CD4-positive, alpha-beta memory T cell (primary cell): ENCODE measurements at regions not wholly inside any gene's neighbourhood (a gene's known extent, or its start where the extent isn't known, plus 50 kb on each side); places are given as distances from the start of the nearest gene placed in this dataset.

Experiments
- CTCF ChIA-PET: fragments of 350-600 bp; sonication (Branson Sonifier 250); formaldehyde crosslinking; loops from one replicate; lab custom pipeline; 2021; ENCODE audit warnings: inconsistent platforms; ENCODE audit not compliant: partially characterized antibody; lab: Charles Lee
- POLR2A ChIA-PET: fragments of 350-600 bp; sonication (Branson Sonifier 250); formaldehyde crosslinking; loops from one replicate; lab custom pipeline; 2021; ENCODE audit not compliant: partially characterized antibody; lab: Charles Lee
- DNase-seq, 5 donors: peaks; one replicate each; pipeline versions ENCODE4 v3.0.0 to v3.0.0-alpha.2; 2020 to 2022; ENCODE audit warnings: mixed read lengths in 1 of 5
- H3K27ac ChIP-seq: one replicate; pipeline ENCODE4 v1.7.0; 2013; ENCODE audit warnings: low read depth, low read length
- H3K27me3 ChIP-seq: 2 replicates; pipeline ENCODE4 v1.7.0; 2013; ENCODE audit warnings: mild to moderate bottlenecking, low read length, moderate library complexity; ENCODE audit not compliant: insufficient read depth
- H3K36me3 ChIP-seq: 2 replicates; pipeline ENCODE4 v1.7.0; 2013; ENCODE audit warnings: mild to moderate bottlenecking, low read length, moderate library complexity; ENCODE audit not compliant: insufficient read depth
- H3K4me1 ChIP-seq: 2 replicates; pipeline ENCODE4 v1.7.0; 2013; ENCODE audit warnings: mild to moderate bottlenecking, low read length, moderate library complexity; ENCODE audit not compliant: insufficient read depth
- H3K4me3 ChIP-seq, 2 donors: one replicate each; pipeline ENCODE4 v1.7.0; 2013; ENCODE audit warnings: low read length in 2 of 2, mild to moderate bottlenecking in 1 of 2
- H3K9me3 ChIP-seq, 2 donors: one replicate each; pipeline ENCODE4 v1.7.0; 2013; ENCODE audit warnings: low read length in 2 of 2, control low read depth in 1 of 2; ENCODE audit not compliant: control insufficient read depth in 1 of 2
- H3K27ac Mint-ChIP-seq, 7 donors: one replicate each; pipeline ENCODE4 v1.8.0; 2020 to 2021; ENCODE audit warnings: mixed read lengths in 7 of 7, mild to moderate bottlenecking in 6 of 7, inconsistent platforms in 3 of 7, moderate library complexity in 3 of 7
- H3K27me3 Mint-ChIP-seq, 2 donors: one replicate each; pipeline ENCODE4 v1.8.0; 2020 to 2021; ENCODE audit warnings: mixed read lengths in 2 of 2
- H3K36me3 Mint-ChIP-seq, 2 donors: one replicate each; pipeline ENCODE4 v1.8.0; 2020 to 2021; ENCODE audit warnings: mixed read lengths in 2 of 2, inconsistent platforms in 1 of 2, mild to moderate bottlenecking in 1 of 2
- H3K4me1 Mint-ChIP-seq, 4 donors: one replicate each; pipeline ENCODE4 v1.8.0; 2020 to 2021; ENCODE audit warnings: mixed read lengths in 4 of 4, mild to moderate bottlenecking in 1 of 4
- H3K4me3 Mint-ChIP-seq, 8 donors: one replicate each; pipeline ENCODE4 v1.8.0; 2020 to 2021; ENCODE audit warnings: mixed read lengths in 8 of 8, mild to moderate bottlenecking in 7 of 8, moderate library complexity in 6 of 8, inconsistent platforms in 3 of 8
- H3K9me3 Mint-ChIP-seq, 8 donors: one replicate each; pipeline ENCODE4 v1.8.0; 2020 to 2021; ENCODE audit warnings: mixed read lengths in 8 of 8, mild to moderate bottlenecking in 5 of 8, inconsistent platforms in 3 of 8, moderate library complexity in 1 of 8
- intact Hi-C: fragments of 100-400 bp; cut with micrococcal nuclease; formaldehyde crosslinking; loops from one replicate; pipeline ENCODE4 v1.15.1; 2023

DNA sequence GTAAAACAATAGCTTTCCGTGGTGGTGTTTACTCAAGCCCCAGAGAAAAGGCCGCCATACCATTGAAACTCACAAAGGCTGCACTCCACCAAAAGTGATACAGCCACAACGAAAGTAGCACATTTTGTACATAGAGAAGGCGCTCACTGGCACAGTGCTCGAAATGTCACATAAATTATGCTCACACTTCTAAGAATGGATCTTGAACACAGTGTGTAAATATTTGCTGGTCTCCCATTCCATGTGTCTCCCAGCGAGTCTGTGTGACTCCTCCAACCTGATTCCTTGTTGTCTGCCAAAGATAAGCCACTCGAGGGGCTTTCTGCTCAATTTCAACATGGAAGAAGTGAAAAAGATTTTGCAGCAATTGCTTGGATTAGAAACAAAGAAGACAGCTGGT is 234.0 kb upstream of the VCX3A start:
- Histone ChIP-seq H3K9me3 (no peaks in the 10 kb centered on the region), H3K27ac (no peak overlapping the region), H3K4me1 (no peaks in the 10 kb centered on the region), H3K27me3 (no peaks in the 10 kb centered on the region), H3K36me3 (no peaks in the 10 kb centered on the region), H3K4me3 (no peak overlapping the region)
- H3K9me3 Mint-ChIP-seq = peaks cover 0 to 18% (median 0%) of the 10 kb centered on the region in 8 donors
- no peak overlapping the region for H3K27ac Mint-ChIP-seq
- no peak for DNase-seq
- no peaks in the 10 kb centered on the region for H3K36me3 Mint-ChIP-seq
- no peaks in the 10 kb centered on the region for H3K27me3 Mint-ChIP-seq
- H3K4me1 Mint-ChIP-seq = no peaks in the 10 kb centered on the region
- intact Hi-C loops = no loop called here
- ChIA-PET POLR2A (no interaction called here), CTCF (no interaction called here)
- no peak overlapping the region for H3K4me3 Mint-ChIP-seq

DNA sequence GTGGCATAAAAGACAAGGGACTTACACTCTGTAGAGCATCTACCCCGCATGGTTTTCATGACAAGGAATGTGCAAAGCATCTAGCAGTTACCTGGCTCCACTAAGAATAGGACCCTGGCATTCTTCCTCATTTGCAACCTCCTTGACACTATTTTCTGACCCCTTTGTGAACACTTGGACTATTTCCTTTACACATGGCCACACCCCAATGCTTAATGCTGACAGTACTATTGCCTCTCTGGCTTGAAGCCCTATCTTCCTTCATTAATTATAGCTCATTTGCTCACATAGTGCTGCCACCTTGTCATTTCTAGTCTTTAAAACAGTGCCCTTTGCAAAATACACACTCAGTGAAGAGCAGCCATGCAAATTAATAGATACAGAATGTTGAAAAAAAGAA is 226.3 kb upstream of the VCX3A start:
- Mint-ChIP-seq H3K27me3 (no peaks in the 10 kb centered on the region), H3K27ac (no peak overlapping the region), H3K4me1 (no peaks in the 10 kb centered on the region), H3K36me3 (no peaks in the 10 kb centered on the region), H3K9me3 (peaks cover 0 to 24% (median 6%) of the 10 kb centered on the region in 8 donors), H3K4me3 (no peak overlapping the region)
- no peak overlapping the region for H3K27ac ChIP-seq
- DNase-seq = no peak
- H3K27me3 ChIP-seq = no peaks in the 10 kb centered on the region
- no peaks in the 10 kb centered on the region for H3K4me1 ChIP-seq
- POLR2A ChIA-PET = no interaction called here
- H3K4me3 ChIP-seq = no peak overlapping the region
- CTCF ChIA-PET = no interaction called here
- H3K9me3 ChIP-seq = no peaks in the 10 kb centered on the region
- H3K36me3 ChIP-seq = no peaks in the 10 kb centered on the region
- intact Hi-C loops = no loop called here

GRCh38 chrX:6759655-6760375 is 224.9 kb upstream of the VCX3A start:
- no peaks in the 10 kb centered on the region for H3K4me1 Mint-ChIP-seq
- H3K4me3 Mint-ChIP-seq = no peak overlapping the region
- Histone ChIP-seq H3K27me3 (no peaks in the 10 kb centered on the region), H3K27ac (no peak overlapping the region), H3K36me3 (no peaks in the 10 kb centered on the region), H3K4me3 (no peak overlapping the region), H3K4me1 (no peaks in the 10 kb centered on the region), H3K9me3 (no peaks in the 10 kb centered on the region)
- H3K36me3 Mint-ChIP-seq = no peaks in the 10 kb centered on the region
- ChIA-PET POLR2A (no interaction called here), CTCF (no interaction called here)
- H3K27ac Mint-ChIP-seq = no peak overlapping the region
- peaks cover 0 to 19% (median 11%) of the 10 kb centered on the region in 8 donors for H3K9me3 Mint-ChIP-seq
- intact Hi-C loops = no loop called here
- DNase-seq = no peak
- H3K27me3 Mint-ChIP-seq = no peaks in the 10 kb centered on the region

- H3K4me3 Mint-ChIP-seq = no peak overlapping the region
- H3K27ac Mint-ChIP-seq = no peak overlapping the region
- no peak overlapping the region for H3K4me3 ChIP-seq
- peaks cover 0 to 15% (median 10%) of the 10 kb centered on the region in 8 donors for H3K9me3 Mint-ChIP-seq
- no peaks in the 10 kb centered on the region for H3K27me3 Mint-ChIP-seq
- H3K4me1 ChIP-seq = no peaks in the 10 kb centered on the region
- intact Hi-C loops = no loop called here
- H3K9me3 ChIP-seq = no peaks in the 10 kb centered on the region
- no peaks in the 10 kb centered on the region for H3K27me3 ChIP-seq
- H3K27ac ChIP-seq = no peak overlapping the region
- no peak for DNase-seq
- POLR2A ChIA-PET = no interaction called here
- CTCF ChIA-PET = no interaction called here
- H3K36me3 Mint-ChIP-seq = no peaks in the 10 kb centered on the region
- no peaks in the 10 kb centered on the region for H3K36me3 ChIP-seq
- no peaks in the 10 kb centered on the region for H3K4me1 Mint-ChIP-seq
These were observed 223.3 kb upstream of the VCX3A start for GRCh38 chrX:6758234-6758633.

DNA sequence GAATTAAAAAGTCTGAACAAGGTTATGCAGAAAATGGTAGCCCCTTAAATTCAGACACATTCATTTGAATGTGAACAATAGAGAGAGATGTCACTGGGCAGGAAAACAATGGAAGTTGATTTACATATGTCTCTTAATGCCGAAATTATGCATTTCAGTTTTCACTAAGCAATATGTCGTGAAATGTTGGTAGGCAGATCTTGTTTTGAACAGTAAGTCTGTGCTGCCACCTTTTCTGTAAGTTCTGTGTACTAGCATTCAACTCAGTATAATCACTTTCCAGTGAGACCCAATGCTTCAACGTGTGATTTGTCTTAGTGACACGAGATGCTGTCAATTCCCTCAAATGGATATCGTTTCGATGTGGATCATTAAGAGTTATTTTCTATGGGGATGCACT is 222.7 kb upstream of the VCX3A start:
- Histone ChIP-seq H3K4me3 (no peak overlapping the region), H3K9me3 (no peaks in the 10 kb centered on the region), H3K27ac (no peak overlapping the region), H3K4me1 (no peaks in the 10 kb centered on the region), H3K27me3 (no peaks in the 10 kb centered on the region), H3K36me3 (no peaks in the 10 kb centered on the region)
- ChIA-PET POLR2A (no interaction called here), CTCF (no interaction called here)
- Mint-ChIP-seq H3K36me3 (no peaks in the 10 kb centered on the region), H3K9me3 (peaks cover 0 to 19% (median 10%) of the 10 kb centered on the region in 8 donors), H3K4me3 (no peak overlapping the region), H3K4me1 (no peaks in the 10 kb centered on the region), H3K27me3 (no peaks in the 10 kb centered on the region), H3K27ac (no peak overlapping the region)
- intact Hi-C loops = no loop called here
- DNase-seq = no peak

DNA sequence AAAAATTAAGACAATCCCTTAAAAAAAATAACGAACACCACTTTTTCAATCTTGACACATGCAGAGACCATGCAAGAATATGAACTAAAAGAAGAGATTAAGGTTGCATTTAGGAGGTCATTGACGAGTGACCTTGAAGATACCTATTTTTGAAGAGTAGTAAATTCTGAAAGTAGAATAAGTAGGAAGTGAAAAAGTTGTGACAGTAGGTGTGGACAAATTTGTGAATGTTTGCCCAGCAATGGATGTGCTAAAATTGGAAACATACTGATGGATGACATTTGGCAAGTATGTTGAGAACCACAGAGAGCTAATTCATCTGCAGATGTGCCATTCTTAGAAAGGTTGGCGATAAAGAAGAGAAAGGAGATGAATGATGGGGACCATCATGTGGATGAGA is 213.7 kb upstream of the VCX3A start:
- Mint-ChIP-seq H3K27me3 (no peaks in the 10 kb centered on the region), H3K9me3 (peaks cover 0 to 14% (median 5%) of the 10 kb centered on the region in 8 donors), H3K36me3 (no peaks in the 10 kb centered on the region), H3K4me3 (no peak overlapping the region), H3K27ac (no peak overlapping the region), H3K4me1 (no peaks in the 10 kb centered on the region)
- no peaks in the 10 kb centered on the region for H3K27me3 ChIP-seq
- intact Hi-C loops = no loop called here
- H3K27ac ChIP-seq = no peak overlapping the region
- H3K4me1 ChIP-seq = no peaks in the 10 kb centered on the region
- no peak overlapping the region for H3K4me3 ChIP-seq
- no peak for DNase-seq
- H3K9me3 ChIP-seq = no peaks in the 10 kb centered on the region
- no peaks in the 10 kb centered on the region for H3K36me3 ChIP-seq
- ChIA-PET POLR2A (no interaction called here), CTCF (no interaction called here)

DNA sequence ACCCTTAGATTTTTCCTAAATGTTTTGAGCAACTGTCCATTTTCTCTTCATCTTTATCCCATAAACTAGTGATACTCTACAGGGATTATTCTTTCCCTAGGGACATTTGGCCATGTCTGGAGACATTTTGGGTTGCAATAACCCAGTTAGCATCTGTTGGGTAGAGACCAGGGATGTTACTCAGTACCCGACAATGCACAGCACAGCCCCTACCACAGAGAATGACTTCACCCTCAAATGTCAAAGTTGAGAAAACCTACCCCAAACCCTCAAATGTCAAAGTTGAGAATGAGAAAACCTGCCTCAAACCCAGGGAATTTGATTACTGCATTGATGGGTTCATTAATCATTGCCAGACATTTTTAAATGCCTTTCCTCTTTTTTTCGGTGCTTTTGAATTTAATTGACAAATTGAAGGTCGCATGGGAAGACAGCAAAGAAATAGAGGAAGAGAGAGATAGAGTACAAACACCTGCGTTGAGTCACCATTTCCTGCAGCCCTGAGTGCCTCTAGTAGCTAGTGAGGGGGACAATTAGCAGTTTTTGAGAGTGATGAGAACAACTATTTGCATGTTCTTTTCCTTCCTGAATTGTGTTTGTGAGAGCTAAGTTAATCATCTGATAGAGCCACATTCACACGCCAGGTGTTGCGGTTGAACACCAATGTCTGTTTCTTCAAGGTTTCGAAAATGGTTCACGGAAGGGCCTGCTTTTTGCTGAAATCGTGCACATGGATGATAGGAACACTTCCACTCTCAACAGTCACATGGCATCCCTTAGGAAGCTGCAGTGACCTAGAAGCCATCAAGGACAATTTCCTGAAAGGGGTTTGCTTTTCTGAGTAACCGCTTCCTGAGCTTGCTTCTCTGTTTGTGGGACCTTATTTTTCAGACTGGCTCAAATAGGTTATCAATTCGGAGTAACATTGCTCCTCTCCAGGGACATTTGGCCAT is 203.9 kb upstream of the VCX3A start:
- Mint-ChIP-seq H3K4me1 (peaks cover 0 to 4% (median 0%) of the 10 kb centered on the region in 4 donors), H3K4me3 (no peak overlapping the region), H3K9me3 (peaks cover 0 to 13% (median 5%) of the 10 kb centered on the region in 8 donors), H3K36me3 (no peaks in the 10 kb centered on the region), H3K27me3 (no peaks in the 10 kb centered on the region), H3K27ac (no peak overlapping the region)
- intact Hi-C loops = no loop called here
- no peaks in the 10 kb centered on the region for H3K9me3 ChIP-seq
- H3K4me3 ChIP-seq = no peak overlapping the region
- H3K27me3 ChIP-seq = no peaks in the 10 kb centered on the region
- POLR2A ChIA-PET = no interaction called here
- DNase-seq = no peak
- H3K27ac ChIP-seq = no peak overlapping the region
- H3K4me1 ChIP-seq = no peaks in the 10 kb centered on the region
- CTCF ChIA-PET = no interaction called here
- H3K36me3 ChIP-seq = no peaks in the 10 kb centered on the region
